DND-41 (cell line): ENCODE measurements at regions not wholly inside any gene's neighbourhood (a gene's known extent, or its start where the extent isn't known, plus 50 kb on each side); places are given as distances from the start of the nearest gene placed in this dataset.

Experiments used
- ATAC-seq: fragments of 200-7000 bp; cut with Tn5 transposase; 3 replicates; pipeline ENCODE4 v1.9.1; 2021; ENCODE audit warnings: low read depth; ENCODE audit not compliant: insufficient read depth
- DNase-seq: peaks from one replicate; pipeline ENCODE4 v3.0.0-alpha.2; 2020
- H2AFZ ChIP-seq: 2 replicates; pipeline ENCODE4 v1.6.0; 2012; ENCODE audit warnings: low read depth, low read length
- H3K27ac ChIP-seq: 2 replicates; pipeline ENCODE4 v1.5.1; 2012; ENCODE audit warnings: low read length, inconsistent platforms
- H3K27me3 ChIP-seq: fragments of 200-600 bp; sonication (generic); 2 replicates; pipeline ENCODE4 v1.6.0; 2012; ENCODE audit warnings: low read length, mild to moderate bottlenecking, inconsistent platforms; ENCODE audit not compliant: insufficient read depth, poor library complexity
- H3K36me3 ChIP-seq: 2 replicates; pipeline ENCODE4 v1.5.1; 2012; ENCODE audit warnings: low read length, inconsistent platforms; ENCODE audit not compliant: insufficient read depth
- H3K4me1 ChIP-seq: 2 replicates; pipeline ENCODE4 v1.5.1; 2012; ENCODE audit warnings: mild to moderate bottlenecking, low read length; ENCODE audit not compliant: insufficient read depth
- H3K4me2 ChIP-seq: 2 replicates; pipeline ENCODE4 v1.6.0; 2012; ENCODE audit warnings: mild to moderate bottlenecking, moderate library complexity, low read length, inconsistent platforms; ENCODE audit not compliant: insufficient read depth
- H3K4me3 ChIP-seq, 2 experiments: fragments of 200-600 bp in 1 of 2; shearing (Covaris generic) in 1 of 2; 2 replicates each; pipeline ENCODE4 v1.5.1; 2012 to 2016; ENCODE audit warnings: inconsistent platforms in 2 of 2, low read length in 2 of 2, mild to moderate bottlenecking in 2 of 2, low read depth in 1 of 2, moderate library complexity in 1 of 2
- H3K79me2 ChIP-seq: 2 replicates; pipeline ENCODE4 v1.6.0; 2012; ENCODE audit warnings: low read length, inconsistent platforms; ENCODE audit not compliant: insufficient read depth
- H3K9ac ChIP-seq: 2 replicates; pipeline ENCODE4 v1.6.0; 2012; ENCODE audit warnings: low read depth, mild to moderate bottlenecking, inconsistent platforms, low read length, moderate library complexity
- H3K9me3 ChIP-seq: 2 replicates; pipeline ENCODE4 v1.5.1; 2012; ENCODE audit warnings: low read length, moderate library complexity, mild to moderate bottlenecking, inconsistent platforms; ENCODE audit not compliant: insufficient read depth, severe bottlenecking
- H4K20me1 ChIP-seq: 2 replicates; pipeline ENCODE4 v1.6.0; 2012; ENCODE audit warnings: low read length; ENCODE audit not compliant: insufficient read depth
- EZH2 ChIP-seq: IDR thresholded peaks from 3 replicates; pipeline ENCODE4 v1.6.1; 2012; ENCODE audit warnings: borderline replicate concordance, low read depth, mild to moderate bottlenecking, moderate library complexity, low read length, inconsistent platforms; ENCODE audit not compliant: severe bottlenecking
- TF ChIP-seq, protein P1 (sequence below): IDR thresholded peaks from 2 replicates; pipeline ENCODE4 v1.5.1; 2012; ENCODE audit warnings: borderline replicate concordance, low read length, moderate library complexity, mild to moderate bottlenecking; ENCODE audit not compliant: poor library complexity, severe bottlenecking; ENCODE audit errors: extremely low read depth

DNA sequence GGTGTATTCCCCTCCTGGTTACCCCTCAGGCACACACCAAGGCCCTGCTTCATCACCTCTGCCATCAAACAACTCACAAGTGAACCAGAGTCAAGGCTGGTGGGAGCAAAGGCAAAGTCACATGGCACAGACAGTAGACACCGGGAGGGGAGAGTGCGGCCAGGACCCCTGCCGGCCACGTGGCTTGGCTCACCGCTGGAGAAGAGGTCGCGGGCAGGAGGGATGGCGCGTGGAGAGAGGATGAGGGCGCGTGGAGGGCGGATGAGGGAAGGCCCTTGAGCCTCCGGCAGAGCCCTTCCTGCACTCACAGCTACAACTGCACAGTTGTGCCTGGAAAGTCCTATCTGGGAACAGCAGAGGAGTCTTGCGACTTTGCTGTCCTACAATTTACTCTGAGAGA lies 104.2 kb upstream of the ADRA2C start:
- Histone ChIP-seq H3K4me2 (no peak overlapping the region), H3K4me1 (no peaks in the 10 kb centered on the region), H3K79me2 (no peaks in the 10 kb centered on the region), H3K4me3 (no peak overlapping the region), H3K9ac (no peak overlapping the region), H3K36me3 (no peaks in the 10 kb centered on the region), H3K9me3 (no peaks in the 10 kb centered on the region), H4K20me1 (no peaks in the 10 kb centered on the region; the same call in 1 of the 2 replicates), H3K27ac (no peak overlapping the region), H3K27me3 (peaks cover 14% of the 10 kb centered on the region), H2AFZ (no peak overlapping the region)
- no peak for ATAC-seq
- TF ChIP-seq, protein P1, sequence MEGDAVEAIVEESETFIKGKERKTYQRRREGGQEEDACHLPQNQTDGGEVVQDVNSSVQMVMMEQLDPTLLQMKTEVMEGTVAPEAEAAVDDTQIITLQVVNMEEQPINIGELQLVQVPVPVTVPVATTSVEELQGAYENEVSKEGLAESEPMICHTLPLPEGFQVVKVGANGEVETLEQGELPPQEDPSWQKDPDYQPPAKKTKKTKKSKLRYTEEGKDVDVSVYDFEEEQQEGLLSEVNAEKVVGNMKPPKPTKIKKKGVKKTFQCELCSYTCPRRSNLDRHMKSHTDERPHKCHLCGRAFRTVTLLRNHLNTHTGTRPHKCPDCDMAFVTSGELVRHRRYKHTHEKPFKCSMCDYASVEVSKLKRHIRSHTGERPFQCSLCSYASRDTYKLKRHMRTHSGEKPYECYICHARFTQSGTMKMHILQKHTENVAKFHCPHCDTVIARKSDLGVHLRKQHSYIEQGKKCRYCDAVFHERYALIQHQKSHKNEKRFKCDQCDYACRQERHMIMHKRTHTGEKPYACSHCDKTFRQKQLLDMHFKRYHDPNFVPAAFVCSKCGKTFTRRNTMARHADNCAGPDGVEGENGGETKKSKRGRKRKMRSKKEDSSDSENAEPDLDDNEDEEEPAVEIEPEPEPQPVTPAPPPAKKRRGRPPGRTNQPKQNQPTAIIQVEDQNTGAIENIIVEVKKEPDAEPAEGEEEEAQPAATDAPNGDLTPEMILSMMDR = no peak
- TF ChIP-seq EZH2 = no peak
- DNase-seq = no peak

DNA sequence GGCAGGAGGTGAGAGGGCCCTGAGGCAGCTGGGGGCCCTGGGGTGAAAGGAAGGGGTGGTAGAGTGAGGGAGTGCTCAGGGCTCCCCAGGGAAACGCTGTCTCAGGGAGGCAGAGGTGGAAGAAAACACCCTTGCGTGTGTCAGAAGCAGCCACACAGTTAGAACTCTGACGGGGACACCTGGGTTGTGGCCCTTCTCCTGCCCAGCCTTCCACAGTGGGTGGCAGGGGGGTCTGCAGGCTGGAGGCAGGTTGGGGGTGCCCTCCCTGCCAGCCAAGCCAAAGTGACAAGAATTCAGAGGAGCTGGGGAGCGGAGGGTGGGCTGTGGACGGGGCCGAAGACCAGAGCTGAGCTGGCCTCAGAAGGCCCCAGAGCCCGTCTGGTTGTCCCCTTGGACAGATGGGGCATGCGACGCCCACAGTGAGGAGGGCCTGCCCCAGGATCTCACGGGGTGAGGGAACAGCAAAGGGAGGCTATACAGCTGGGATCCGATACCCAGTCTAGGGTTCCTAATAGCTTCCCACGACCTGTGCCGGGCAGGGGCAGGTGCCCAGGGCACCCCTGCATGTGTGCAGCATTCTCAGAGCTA lies 105.2 kb upstream of the ADRA2C start:
- Histone ChIP-seq H2AFZ (no peak overlapping the region), H3K9ac (no peak overlapping the region), H3K9me3 (no peaks in the 10 kb centered on the region), H3K4me3 (no peak overlapping the region), H3K27me3 (peaks cover 14% of the 10 kb centered on the region), H3K4me1 (no peaks in the 10 kb centered on the region), H3K36me3 (no peaks in the 10 kb centered on the region), H3K4me2 (no peak overlapping the region), H3K27ac (no peak overlapping the region), H4K20me1 (no peaks in the 10 kb centered on the region; the same call in 1 of the 2 replicates), H3K79me2 (no peaks in the 10 kb centered on the region)
- ATAC-seq (no peak), DNase-seq (no peak)
- TF ChIP-seq EZH2 = no peak

DNA sequence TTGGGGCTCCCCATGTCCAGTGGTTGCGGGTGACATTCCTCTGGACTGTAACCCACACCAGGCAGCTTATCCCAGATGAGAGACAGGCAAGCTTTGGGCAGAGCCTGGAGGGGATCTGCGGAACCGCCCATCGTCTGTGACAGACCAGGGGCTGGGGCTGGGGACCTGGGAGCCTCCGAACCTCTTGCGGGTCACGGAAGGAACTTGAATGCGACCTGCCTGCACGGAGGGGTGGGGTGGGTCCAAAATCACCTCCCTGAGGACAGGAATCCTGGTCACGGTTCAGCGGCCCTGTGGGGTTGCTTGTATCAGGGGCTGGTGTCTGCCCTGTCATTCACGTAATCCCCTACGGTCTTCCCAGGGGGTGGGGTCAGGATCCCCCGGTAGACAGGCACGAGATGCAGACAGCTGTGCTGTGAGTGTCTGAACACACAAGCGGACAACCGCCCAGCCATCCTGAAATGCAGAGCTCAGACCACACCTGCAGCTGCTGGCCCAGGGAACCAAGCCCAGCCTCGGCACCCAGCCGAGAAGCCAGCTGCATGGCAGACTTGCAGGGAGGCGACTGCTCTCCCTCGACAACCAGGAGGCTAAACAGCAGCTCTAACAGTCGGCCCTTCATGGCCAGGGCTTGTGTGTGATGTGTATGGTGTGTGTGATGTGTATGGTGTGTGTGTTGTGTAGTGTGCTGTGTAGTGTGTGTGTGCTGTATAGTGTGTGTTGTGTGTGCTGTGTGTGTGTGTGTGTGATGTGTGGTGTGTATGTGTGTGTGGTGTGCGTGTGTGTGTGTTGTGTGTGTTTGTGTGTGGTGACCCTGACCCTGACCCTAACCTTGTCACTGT lies 105.9 kb upstream of the ADRA2C start:
- DNase-seq (no peak), ATAC-seq (no peak)
- no peak overlapping the region for H3K4me2 ChIP-seq
- TF ChIP-seq, protein P1 = no peak
- TF ChIP-seq EZH2 = no peak
- H3K79me2 ChIP-seq = no peaks in the 10 kb centered on the region
- no peak overlapping the region for H3K9ac ChIP-seq
- H3K4me3 ChIP-seq = no peak overlapping the region
- no peaks in the 10 kb centered on the region; the same call in 1 of the 2 replicates for H4K20me1 ChIP-seq
- H3K27ac ChIP-seq = no peak overlapping the region
- H3K9me3 ChIP-seq = no peaks in the 10 kb centered on the region
- peaks cover 14% of the 10 kb centered on the region for H3K27me3 ChIP-seq
- H3K36me3 ChIP-seq = no peaks in the 10 kb centered on the region
- H3K4me1 ChIP-seq = no peaks in the 10 kb centered on the region
- H2AFZ ChIP-seq = no peak overlapping the region

DNA sequence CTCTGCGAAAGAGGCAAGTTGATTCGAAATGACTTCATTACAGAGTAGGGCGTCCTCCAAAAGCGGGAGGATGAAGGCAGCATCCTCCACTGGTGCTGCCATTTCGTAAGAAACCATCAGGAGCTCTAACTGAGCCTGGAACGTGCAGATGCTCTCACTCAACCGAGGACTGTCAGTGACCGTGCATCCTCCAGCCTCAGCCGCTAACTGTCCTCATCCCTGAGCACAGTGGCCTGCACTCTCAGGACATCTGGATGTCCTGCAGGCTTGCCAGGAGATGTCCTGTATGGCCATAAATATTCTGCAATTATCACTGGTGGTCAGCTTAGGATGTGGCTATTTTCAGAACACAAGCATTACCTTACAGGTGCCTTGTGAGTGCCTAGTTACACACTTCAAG lies 107.1 kb upstream of the ADRA2C start:
- no peak for DNase-seq
- no peak for TF ChIP-seq EZH2
- TF ChIP-seq, protein P1 = no peak
- Histone ChIP-seq H3K36me3 (no peaks in the 10 kb centered on the region), H3K4me1 (no peaks in the 10 kb centered on the region), H2AFZ (no peak overlapping the region), H3K4me2 (no peak overlapping the region), H3K9ac (no peak overlapping the region), H3K79me2 (no peaks in the 10 kb centered on the region), H3K27ac (no peak overlapping the region), H3K27me3 (peaks cover 14% of the 10 kb centered on the region), H4K20me1 (no peaks in the 10 kb centered on the region; the same call in 1 of the 2 replicates), H3K4me3 (no peak overlapping the region), H3K9me3 (no peaks in the 10 kb centered on the region)
- no peak for ATAC-seq
